HK-2 (cell line): ENCODE measurements at regions not wholly inside any gene's neighbourhood (a gene's known extent, or its start where the extent isn't known, plus 50 kb on each side); places are given as distances from the start of the nearest gene placed in this dataset.

ENCODE experiments used
- DNase-seq: peaks from one replicate; pipeline ENCODE4 v3.0.0-alpha.2; 2018; ENCODE audit not compliant: unreplicated experiment

- peak; percentile 77 for DNase-seq
These were observed 162.8 kb downstream of the FOXL1 start for GRCh38 chr16:86740906-86741799.

GRCh38 chr16:86747761-86748160, 169.4 kb downstream of the FOXL1 start:
- DNase-seq: no peak

- no peak for DNase-seq
These were observed 170.3 kb downstream of the FOXL1 start for GRCh38 chr16:86748652-86749051.

- no peak for DNase-seq
These were observed 173.0 kb downstream of the FOXL1 start for GRCh38 chr16:86751076-86752030.

GRCh38 chr16:86752582-86753175, 174.3 kb downstream of the FOXL1 start:
- DNase-seq: no peak

- DNase-seq: no peak
These were observed 175.1 kb downstream of the FOXL1 start for GRCh38 chr16:86753399-86753798.

- DNase-seq: no peak
These were observed 177.2 kb downstream of the FOXL1 start for GRCh38 chr16:86755571-86756006.

- DNase-seq: no peak
These were observed 178.7 kb downstream of the FOXL1 start for GRCh38 chr16:86756882-86757703.

GRCh38 chr16:86757704-86758040, 179.3 kb downstream of the FOXL1 start:
- no peak for DNase-seq

- DNase-seq: no peak
These were observed 180.6 kb downstream of the FOXL1 start for GRCh38 chr16:86758932-86759331.

- peak; percentile 20 for DNase-seq
These were observed 183.0 kb downstream of the FOXL1 start for GRCh38 chr16:86761111-86762031.

GRCh38 chr16:86762095-86762494, 183.7 kb downstream of the FOXL1 start:
- DNase-seq: no peak

- no peak for DNase-seq
These were observed 185.5 kb downstream of the FOXL1 start for GRCh38 chr16:86763819-86764218.

- DNase-seq: no peak
These were observed 186.2 kb downstream of the FOXL1 start for GRCh38 chr16:86764551-86764950.

GRCh38 chr16:86765389-86766026, 187.2 kb downstream of the FOXL1 start:
- no peak for DNase-seq

GRCh38 chr16:86766700-86767099, 188.4 kb downstream of the FOXL1 start:
- DNase-seq: no peak

- no peak for DNase-seq
These were observed 190.0 kb downstream of the FOXL1 start for GRCh38 chr16:86768228-86768791.

GRCh38 chr16:86768999-86769398, 190.7 kb downstream of the FOXL1 start:
- DNase-seq: peak; percentile 24
